DOHH2 (cell line): ENCODE measurements at regions not wholly inside any gene's neighbourhood (a gene's known extent, or its start where the extent isn't known, plus 50 kb on each side); places are given as distances from the start of the nearest gene placed in this dataset.

Experiments used
- EZH2phosphoT487 ChIP-seq: fragments of 200-600 bp; sonication (generic); IDR thresholded peaks from 2 replicates; pipeline ENCODE4 v1.6.1; 2017; ENCODE audit warnings: borderline replicate concordance, mild to moderate bottlenecking, antibody characterized with exemption, low read length, moderate library complexity, mixed read lengths
- TF ChIP-seq, protein P1 (sequence below): fragments of 200-600 bp; sonication (generic); IDR thresholded peaks from one replicate; pipeline ENCODE4 v1.5.1; 2014; ENCODE audit warnings: antibody characterized with exemption, mild to moderate bottlenecking, low read depth, low read length; ENCODE audit not compliant: poor library complexity, severe bottlenecking

DNA sequence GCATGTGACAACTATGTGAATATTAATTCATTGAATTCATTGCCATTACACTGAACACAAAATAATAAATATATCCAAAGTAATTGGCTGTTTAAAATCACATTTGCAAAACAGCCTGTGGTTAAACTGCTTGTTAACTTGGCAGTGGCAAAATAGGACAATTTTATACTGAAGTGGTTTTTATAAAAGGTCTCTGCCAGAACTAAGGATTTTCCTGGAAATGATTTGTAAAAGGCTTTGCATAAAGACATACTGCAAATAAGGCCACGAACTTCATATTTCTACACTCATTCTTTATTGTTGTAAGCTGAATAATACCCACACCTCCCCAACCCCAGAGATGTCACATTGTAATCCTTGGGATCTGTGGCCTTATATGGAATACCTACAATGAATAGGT, 370.3 kb upstream of the RGMB start:
- TF ChIP-seq, protein P1, sequence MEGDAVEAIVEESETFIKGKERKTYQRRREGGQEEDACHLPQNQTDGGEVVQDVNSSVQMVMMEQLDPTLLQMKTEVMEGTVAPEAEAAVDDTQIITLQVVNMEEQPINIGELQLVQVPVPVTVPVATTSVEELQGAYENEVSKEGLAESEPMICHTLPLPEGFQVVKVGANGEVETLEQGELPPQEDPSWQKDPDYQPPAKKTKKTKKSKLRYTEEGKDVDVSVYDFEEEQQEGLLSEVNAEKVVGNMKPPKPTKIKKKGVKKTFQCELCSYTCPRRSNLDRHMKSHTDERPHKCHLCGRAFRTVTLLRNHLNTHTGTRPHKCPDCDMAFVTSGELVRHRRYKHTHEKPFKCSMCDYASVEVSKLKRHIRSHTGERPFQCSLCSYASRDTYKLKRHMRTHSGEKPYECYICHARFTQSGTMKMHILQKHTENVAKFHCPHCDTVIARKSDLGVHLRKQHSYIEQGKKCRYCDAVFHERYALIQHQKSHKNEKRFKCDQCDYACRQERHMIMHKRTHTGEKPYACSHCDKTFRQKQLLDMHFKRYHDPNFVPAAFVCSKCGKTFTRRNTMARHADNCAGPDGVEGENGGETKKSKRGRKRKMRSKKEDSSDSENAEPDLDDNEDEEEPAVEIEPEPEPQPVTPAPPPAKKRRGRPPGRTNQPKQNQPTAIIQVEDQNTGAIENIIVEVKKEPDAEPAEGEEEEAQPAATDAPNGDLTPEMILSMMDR, result no peak
- TF ChIP-seq EZH2phosphoT487, result no peak
